SHP77 treated with DMSO at 0.1 percent for 48 hours (cell line): ENCODE measurements at regions not wholly inside any gene's neighbourhood (a gene's known extent, or its start where the extent isn't known, plus 50 kb on each side); places are given as distances from the start of the nearest gene placed in this dataset.
A peak's percentile ranks its signal among the peaks of the same experiment; 100 is the strongest.
"Not testable (repeated sequence)": the region's sequence is repeated elsewhere in the genome, so short reads cannot be mapped to it uniquely, and the experiment has no call there.

Experiments used
- DNase-seq: peaks from one replicate; lab custom pipeline; 2025; lab: John Stamatoyannopoulos, UW

- no peak for DNase-seq
These were observed 333.3 kb upstream of the CNR1 start for GRCh38 chr6:88499436-88499835.

GRCh38 chr6:88497403-88497802, 331.3 kb upstream of the CNR1 start:
- DNase-seq = not testable (repeated sequence)

GRCh38 chr6:88494401-88495140, 328.4 kb upstream of the CNR1 start:
- no peak for DNase-seq

GRCh38 chr6:88493717-88494116, 327.6 kb upstream of the CNR1 start:
- DNase-seq = no peak

- DNase-seq = peak; percentile 9
These were observed 326.7 kb upstream of the CNR1 start for GRCh38 chr6:88492824-88493223.

GRCh38 chr6:88492241-88492640, 326.1 kb upstream of the CNR1 start:
- DNase-seq = no peak

- DNase-seq = no peak
These were observed 325.2 kb upstream of the CNR1 start for GRCh38 chr6:88491266-88491880.

- DNase-seq = no peak
These were observed 324.7 kb upstream of the CNR1 start for GRCh38 chr6:88490908-88491264.

- DNase-seq = no peak
These were observed 324.2 kb upstream of the CNR1 start for GRCh38 chr6:88490195-88490907.

- no peak for DNase-seq
These were observed 317.3 kb upstream of the CNR1 start for GRCh38 chr6:88483424-88483823.

- no peak for DNase-seq
These were observed 316.3 kb upstream of the CNR1 start for GRCh38 chr6:88482465-88482864.

GRCh38 chr6:88481519-88481918, 315.4 kb upstream of the CNR1 start:
- DNase-seq = no peak

GRCh38 chr6:88480816-88481215, 314.7 kb upstream of the CNR1 start:
- no peak for DNase-seq

- peak; percentile 65 for DNase-seq
These were observed 311.3 kb upstream of the CNR1 start for GRCh38 chr6:88477413-88477812.

GRCh38 chr6:88476388-88476787, 310.2 kb upstream of the CNR1 start:
- DNase-seq = no peak

- DNase-seq = no peak
These were observed 308.6 kb upstream of the CNR1 start for GRCh38 chr6:88474720-88475119.

- no peak for DNase-seq
These were observed 307.4 kb upstream of the CNR1 start for GRCh38 chr6:88473589-88473988.

GRCh38 chr6:88472851-88473525, 306.8 kb upstream of the CNR1 start:
- no peak for DNase-seq

- DNase-seq = no peak
These were observed 293.5 kb upstream of the CNR1 start for GRCh38 chr6:88459643-88460042.

- DNase-seq = no peak
These were observed 293.0 kb upstream of the CNR1 start for GRCh38 chr6:88459189-88459588.

GRCh38 chr6:88458662-88459061, 292.5 kb upstream of the CNR1 start:
- no peak for DNase-seq

- DNase-seq = no peak
These were observed 290.2 kb upstream of the CNR1 start for GRCh38 chr6:88456221-88456859.
